PC-9 (cell line): ENCODE measurements at regions not wholly inside any gene's neighbourhood (a gene's known extent, or its start where the extent isn't known, plus 50 kb on each side); places are given as distances from the start of the nearest gene placed in this dataset.

ENCODE experiments used
- CTCF ChIP-seq: fragments of 200-600 bp; sonication (generic); conservative IDR thresholded peaks from 2 replicates; pipeline ENCODE4 v1.6.1; 2017; ENCODE audit warnings: mixed run types, antibody characterized with exemption, mild to moderate bottlenecking, moderate library complexity
- EZH2 ChIP-seq: fragments of 200-600 bp; sonication (generic); IDR thresholded peaks from 2 replicates; pipeline ENCODE4 v1.8.0; 2017; ENCODE audit warnings: antibody characterized with exemption, low read depth

GRCh38 chr10:101299211-101299610 lies 54.8 kb upstream of the BTRC start:
- no peak for TF ChIP-seq CTCF
- TF ChIP-seq EZH2 = no peak
